RWPE2 (cell line): ENCODE measurements at regions not wholly inside any gene's neighbourhood (a gene's known extent, or its start where the extent isn't known, plus 50 kb on each side); places are given as distances from the start of the nearest gene placed in this dataset.

Source experiments
- ATAC-seq: fragments of 200-7000 bp; cut with Tn5 transposase; 3 replicates; pipeline ENCODE4 v1.9.1; 2021; ENCODE audit warnings: low read depth
- DNase-seq: peaks from one replicate; pipeline ENCODE4 v3.0.0-alpha.2; 2020; ENCODE audit warnings: low spot score
- H3K27ac ChIP-seq: fragments of 450-650 bp; 2 replicates; pipeline ENCODE4 v1.5.1; 2017; ENCODE audit warnings: mild to moderate bottlenecking; ENCODE audit not compliant: poor library complexity, severe bottlenecking
- H3K27me3 ChIP-seq: fragments of 250-450 bp; sonication (Bioruptor Pico); 2 replicates; pipeline ENCODE4 v1.5.1; 2021; ENCODE audit warnings: mild to moderate bottlenecking, moderate library complexity; ENCODE audit not compliant: insufficient read depth, poor library complexity, severe bottlenecking
- H3K36me3 ChIP-seq: fragments of 250-450 bp; sonication (Bioruptor Pico); 2 replicates; pipeline ENCODE4 v1.5.1; 2020; ENCODE audit warnings: low read depth, mild to moderate bottlenecking, moderate library complexity
- H3K4me1 ChIP-seq: fragments of 250-450 bp; sonication (Bioruptor Pico); 2 replicates; pipeline ENCODE4 v1.5.1; 2021; ENCODE audit warnings: mild to moderate bottlenecking, moderate library complexity; ENCODE audit not compliant: insufficient read depth, poor library complexity, severe bottlenecking
- H3K4me3 ChIP-seq: fragments of 250-450 bp; sonication (Bioruptor Pico); 2 replicates; pipeline ENCODE4 v1.5.1; 2021; ENCODE audit warnings: mild to moderate bottlenecking, moderate library complexity; ENCODE audit not compliant: severe bottlenecking
- H3K9me3 ChIP-seq: fragments of 250-450 bp; sonication (Bioruptor Pico); 2 replicates; pipeline ENCODE4 v1.5.1; 2021; ENCODE audit warnings: mild to moderate bottlenecking, moderate library complexity; ENCODE audit not compliant: severe bottlenecking
- TF ChIP-seq, protein P1 (sequence below): fragments of 450-650 bp; IDR thresholded peaks from one replicate; pipeline ENCODE4 v1.5.1; 2017; ENCODE audit warnings: mild to moderate bottlenecking, moderate library complexity; ENCODE audit not compliant: poor library complexity, severe bottlenecking

DNA sequence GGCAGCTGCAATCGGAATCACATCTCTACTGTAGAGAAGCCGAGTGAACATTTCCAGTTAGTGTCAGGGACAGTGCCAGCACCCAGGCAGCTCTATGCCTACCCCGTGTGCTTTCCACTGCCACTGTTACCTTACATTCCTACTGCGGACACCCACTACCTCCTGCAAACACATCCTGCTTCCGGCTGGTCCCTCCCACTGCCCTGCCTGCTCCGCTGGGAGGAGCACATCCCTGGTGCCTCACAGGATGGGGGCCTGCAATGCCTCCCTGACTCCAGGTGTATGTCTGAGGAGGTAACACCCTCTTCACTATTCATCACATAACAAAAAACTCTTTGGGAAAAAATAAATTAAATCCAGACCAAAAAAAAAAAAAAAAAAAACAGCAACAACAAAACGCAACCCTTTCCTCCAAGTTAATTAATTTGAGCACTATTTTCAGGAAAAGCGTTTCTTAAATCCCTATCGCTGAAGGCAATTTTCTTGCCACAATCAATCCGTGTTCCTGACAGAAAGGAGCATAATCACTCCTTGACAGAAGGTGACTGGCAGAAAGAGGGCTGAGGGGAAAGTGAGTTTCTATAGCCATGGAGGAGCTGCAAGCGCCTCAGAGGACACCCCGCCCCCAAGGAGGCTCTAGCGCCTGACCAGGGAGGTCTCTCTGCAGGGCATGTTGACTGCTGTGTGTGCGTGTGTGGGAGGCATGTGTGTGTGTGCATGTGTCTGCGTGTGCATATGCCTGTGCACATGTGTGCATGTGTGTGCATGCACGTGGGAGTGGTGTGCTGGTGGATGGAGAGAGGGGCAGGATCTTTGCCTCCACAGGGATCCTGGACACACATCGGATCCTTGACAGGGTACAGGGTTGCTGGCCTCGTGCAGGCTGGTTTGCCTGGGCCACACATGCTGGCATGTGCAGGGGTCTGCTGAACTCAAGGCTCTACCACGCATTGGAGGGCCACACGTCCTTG is 134.8 kb upstream of the NTM start:
- Histone ChIP-seq H3K4me3 (no peak overlapping the region), H3K27me3 (peaks cover 2% of the 10 kb centered on the region), H3K36me3 (no peaks in the 10 kb centered on the region), H3K27ac (no peak overlapping the region), H3K4me1 (no peaks in the 10 kb centered on the region), H3K9me3 (no peaks in the 10 kb centered on the region)
- DNase-seq (no peak), ATAC-seq (no peak)
- TF ChIP-seq, protein P1, sequence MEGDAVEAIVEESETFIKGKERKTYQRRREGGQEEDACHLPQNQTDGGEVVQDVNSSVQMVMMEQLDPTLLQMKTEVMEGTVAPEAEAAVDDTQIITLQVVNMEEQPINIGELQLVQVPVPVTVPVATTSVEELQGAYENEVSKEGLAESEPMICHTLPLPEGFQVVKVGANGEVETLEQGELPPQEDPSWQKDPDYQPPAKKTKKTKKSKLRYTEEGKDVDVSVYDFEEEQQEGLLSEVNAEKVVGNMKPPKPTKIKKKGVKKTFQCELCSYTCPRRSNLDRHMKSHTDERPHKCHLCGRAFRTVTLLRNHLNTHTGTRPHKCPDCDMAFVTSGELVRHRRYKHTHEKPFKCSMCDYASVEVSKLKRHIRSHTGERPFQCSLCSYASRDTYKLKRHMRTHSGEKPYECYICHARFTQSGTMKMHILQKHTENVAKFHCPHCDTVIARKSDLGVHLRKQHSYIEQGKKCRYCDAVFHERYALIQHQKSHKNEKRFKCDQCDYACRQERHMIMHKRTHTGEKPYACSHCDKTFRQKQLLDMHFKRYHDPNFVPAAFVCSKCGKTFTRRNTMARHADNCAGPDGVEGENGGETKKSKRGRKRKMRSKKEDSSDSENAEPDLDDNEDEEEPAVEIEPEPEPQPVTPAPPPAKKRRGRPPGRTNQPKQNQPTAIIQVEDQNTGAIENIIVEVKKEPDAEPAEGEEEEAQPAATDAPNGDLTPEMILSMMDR: no peak

DNA sequence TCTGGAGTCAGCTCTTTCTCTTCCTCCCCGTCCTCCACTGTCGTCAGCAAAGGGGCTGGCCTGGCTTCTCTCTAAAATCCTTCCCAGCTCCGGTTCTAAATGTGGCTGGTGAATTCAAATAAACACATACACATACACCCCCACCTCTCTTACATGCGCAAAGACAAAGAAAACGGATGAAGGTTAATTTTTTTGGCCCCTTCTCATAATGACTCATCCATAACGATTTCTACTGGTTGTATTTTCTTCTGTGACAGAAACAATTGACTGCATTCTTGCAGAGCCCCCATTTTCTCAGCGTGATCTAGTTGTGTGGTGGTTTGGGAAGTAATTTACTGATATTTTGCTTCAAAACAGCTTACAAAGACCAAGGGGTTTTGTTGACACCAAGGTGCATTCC is 130.0 kb upstream of the NTM start:
- Histone ChIP-seq H3K27ac (no peak overlapping the region), H3K4me1 (no peaks in the 10 kb centered on the region), H3K9me3 (no peaks in the 10 kb centered on the region), H3K27me3 (peaks cover 15% of the 10 kb centered on the region), H3K36me3 (no peaks in the 10 kb centered on the region), H3K4me3 (no peak overlapping the region)
- ATAC-seq: no peak
- DNase-seq: no peak
- TF ChIP-seq, protein P1: no peak

DNA sequence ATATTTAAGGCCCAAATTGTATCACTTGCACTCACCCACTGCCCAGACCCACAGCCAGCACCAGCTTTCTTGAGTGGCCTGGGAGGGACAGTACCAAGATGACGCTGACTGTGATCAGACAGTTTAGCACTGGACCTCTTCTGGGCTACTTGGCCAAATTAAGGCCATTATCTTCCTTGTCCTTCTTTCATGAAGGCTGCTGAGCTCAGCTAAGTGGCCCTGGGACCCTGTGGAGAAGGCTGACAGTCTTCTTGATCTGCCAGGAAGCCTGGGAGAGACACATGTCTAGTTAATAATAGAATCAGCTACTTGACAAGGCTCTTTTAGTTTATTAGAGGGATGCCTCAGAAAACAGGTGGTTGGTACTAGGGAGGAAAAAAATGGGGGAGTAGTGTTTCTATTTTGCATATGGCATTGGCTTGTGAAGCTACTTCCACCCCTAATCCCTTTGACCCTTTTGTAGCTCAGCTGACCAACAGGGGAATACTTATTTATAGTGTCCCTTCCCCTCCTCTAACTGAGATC is 127.9 kb upstream of the NTM start:
- no peak for DNase-seq
- TF ChIP-seq, protein P1: no peak
- Histone ChIP-seq H3K27ac (no peak overlapping the region), H3K4me1 (no peaks in the 10 kb centered on the region), H3K36me3 (no peaks in the 10 kb centered on the region), H3K27me3 (peaks cover 27% of the 10 kb centered on the region), H3K9me3 (no peaks in the 10 kb centered on the region), H3K4me3 (no peak overlapping the region)
- no peak for ATAC-seq

DNA sequence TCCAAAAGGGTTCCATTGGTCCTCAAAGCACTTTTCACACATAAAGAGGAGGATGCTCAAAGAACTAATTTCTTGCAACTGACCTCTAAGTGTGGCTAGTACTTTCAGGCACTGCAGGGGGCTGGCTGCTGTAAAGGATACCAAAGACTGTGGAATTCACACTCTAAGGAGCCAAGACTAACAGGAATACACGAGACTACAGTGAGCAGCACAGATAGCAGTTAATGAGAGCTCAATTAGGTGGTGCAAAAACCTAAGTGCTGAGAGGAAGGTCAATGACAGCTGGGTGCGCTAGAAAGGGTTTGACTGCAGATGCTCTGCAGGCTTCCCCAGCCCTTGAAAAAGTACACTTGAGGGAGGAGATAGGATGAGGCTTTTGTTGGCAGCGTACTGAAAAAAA is 124.3 kb upstream of the NTM start:
- no peaks in the 10 kb centered on the region for H3K36me3 ChIP-seq
- ATAC-seq (no peak), DNase-seq (no peak)
- no peak overlapping the region for H3K27ac ChIP-seq
- H3K4me3 ChIP-seq: no peak overlapping the region
- TF ChIP-seq, protein P1: no peak
- H3K27me3 ChIP-seq: peaks cover 31% of the 10 kb centered on the region
- no peaks in the 10 kb centered on the region for H3K4me1 ChIP-seq
- no peaks in the 10 kb centered on the region for H3K9me3 ChIP-seq

DNA sequence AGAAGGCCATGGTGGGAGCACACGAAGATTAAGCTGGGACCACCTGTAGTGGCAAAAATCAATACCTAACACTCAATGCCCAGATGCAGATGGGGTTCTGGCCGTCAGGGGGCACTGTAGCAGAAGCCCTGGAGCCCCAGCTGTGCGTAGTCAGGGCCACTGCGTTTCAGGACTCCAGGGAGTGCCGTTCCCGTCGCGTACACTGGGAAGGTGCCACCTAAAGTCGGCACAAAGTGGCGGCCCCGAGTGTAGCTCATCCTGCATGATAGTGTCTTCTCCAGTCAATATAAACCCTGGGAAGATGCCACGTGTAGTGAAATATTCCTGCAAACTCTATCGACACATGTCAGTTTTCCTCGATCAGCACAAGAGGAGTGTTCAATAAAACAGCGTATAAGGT is 123.8 kb upstream of the NTM start:
- no peaks in the 10 kb centered on the region for H3K4me1 ChIP-seq
- ATAC-seq: no peak
- no peak overlapping the region for H3K27ac ChIP-seq
- H3K9me3 ChIP-seq: no peaks in the 10 kb centered on the region
- no peaks in the 10 kb centered on the region for H3K36me3 ChIP-seq
- TF ChIP-seq, protein P1: no peak
- peaks cover 32% of the 10 kb centered on the region for H3K27me3 ChIP-seq
- no peak overlapping the region for H3K4me3 ChIP-seq
- no peak for DNase-seq
